H9 (cell line): ENCODE measurements at regions not wholly inside any gene's neighbourhood (a gene's known extent, or its start where the extent isn't known, plus 50 kb on each side); places are given as distances from the start of the nearest gene placed in this dataset.

Source experiments
- DNase-seq: peaks from one replicate; pipeline ENCODE4 v3.0.0-alpha.2; 2017
- H2AFZ ChIP-seq: one replicate; pipeline ENCODE4 v1.6.1; 2013; ENCODE audit warnings: mild to moderate bottlenecking, low read length, control low read depth, moderate library complexity
- H2AK5ac ChIP-seq: 2 replicates; pipeline ENCODE4 v1.6.1; 2013; ENCODE audit warnings: low read length, control low read depth, mixed read lengths; ENCODE audit not compliant: insufficient read length
- H2BK120ac ChIP-seq: one replicate; pipeline ENCODE4 v1.6.1; 2013; ENCODE audit warnings: low read depth, mild to moderate bottlenecking, low read length, control low read depth, inconsistent platforms; ENCODE audit not compliant: poor library complexity, severe bottlenecking
- H2BK12ac ChIP-seq: 2 replicates; pipeline ENCODE4 v1.6.1; 2013; ENCODE audit warnings: low read length, control low read depth, mixed read lengths, low read depth; ENCODE audit not compliant: insufficient read length
- H2BK15ac ChIP-seq: 2 replicates; pipeline ENCODE4 v1.6.1; 2013; ENCODE audit warnings: low read depth, low read length, control low read depth
- H2BK20ac ChIP-seq: one replicate; pipeline ENCODE4 v1.6.1; 2013; ENCODE audit warnings: low read depth, mild to moderate bottlenecking, low read length, control low read depth, inconsistent platforms; ENCODE audit not compliant: poor library complexity, severe bottlenecking
- H2BK5ac ChIP-seq: 2 replicates; pipeline ENCODE4 v1.6.1; 2013; ENCODE audit warnings: low read length, control low read depth, mixed read lengths; ENCODE audit not compliant: insufficient read length
- H3K14ac ChIP-seq: 2 replicates; pipeline ENCODE4 v1.6.1; 2013; ENCODE audit warnings: low read length, control low read depth; ENCODE audit not compliant: insufficient read depth
- H3K18ac ChIP-seq: 2 replicates; pipeline ENCODE4 v1.6.1; 2013; ENCODE audit warnings: low read depth, mild to moderate bottlenecking, mixed read lengths, low read length, control low read depth; ENCODE audit not compliant: insufficient read length
- H3K23ac ChIP-seq: 2 replicates; pipeline ENCODE4 v1.6.1; 2013; ENCODE audit warnings: low read length, control low read depth, mixed read lengths, low read depth; ENCODE audit not compliant: insufficient read length
- H3K23me2 ChIP-seq: 2 replicates; pipeline ENCODE4 v1.6.1; 2013; ENCODE audit warnings: low read depth, mild to moderate bottlenecking, mixed read lengths, low read length, control low read depth; ENCODE audit not compliant: insufficient read length, poor library complexity, severe bottlenecking
- H3K27ac ChIP-seq: 2 replicates; pipeline ENCODE4 v1.5.1; 2013; ENCODE audit warnings: low read length, control low read depth, mixed read lengths, low read depth; ENCODE audit not compliant: insufficient read length
- H3K27me3 ChIP-seq: 2 replicates; pipeline ENCODE4 v1.6.1; 2013; ENCODE audit warnings: low read length, control low read depth, inconsistent platforms; ENCODE audit not compliant: insufficient read depth
- H3K4ac ChIP-seq: 2 replicates; pipeline ENCODE4 v1.6.1; 2013; ENCODE audit warnings: low read depth, mild to moderate bottlenecking, control low read depth, inconsistent platforms, low read length, moderate library complexity
- H3K4me1 ChIP-seq: 2 replicates; pipeline ENCODE4 v1.6.1; 2013; ENCODE audit warnings: low read length, control low read depth, inconsistent platforms; ENCODE audit not compliant: insufficient read depth
- H3K4me2 ChIP-seq: 2 replicates; pipeline ENCODE4 v1.6.1; 2013; ENCODE audit warnings: low read length, control low read depth, mixed read lengths; ENCODE audit not compliant: insufficient read length, insufficient read depth
- H3K56ac ChIP-seq: 2 replicates; pipeline ENCODE4 v1.6.1; 2013; ENCODE audit warnings: low read depth, mild to moderate bottlenecking, mixed read lengths, low read length, control low read depth; ENCODE audit not compliant: insufficient read length
- H3K79me1 ChIP-seq: 2 replicates; pipeline ENCODE4 v1.6.1; 2013; ENCODE audit warnings: low read depth, mild to moderate bottlenecking, moderate library complexity, low read length, control low read depth, inconsistent platforms; ENCODE audit not compliant: insufficient read depth, poor library complexity, severe bottlenecking
- H3K79me2 ChIP-seq: 2 replicates; pipeline ENCODE4 v1.6.1; 2013; ENCODE audit warnings: low read length, control low read depth, inconsistent platforms; ENCODE audit not compliant: insufficient read depth
- H3K9ac ChIP-seq: 2 replicates; pipeline ENCODE4 v1.6.1; 2013; ENCODE audit warnings: low read length, control low read depth, mixed read lengths; ENCODE audit not compliant: insufficient read length; ENCODE audit errors: extremely low read depth
- H3K9me3 ChIP-seq: one replicate; pipeline ENCODE4 v1.6.1; 2013; ENCODE audit warnings: low read depth, low read length, inconsistent platforms; ENCODE audit not compliant: control insufficient read depth
- H3T11ph ChIP-seq: one replicate; pipeline ENCODE4 v1.6.1; 2013; ENCODE audit warnings: mild to moderate bottlenecking, low read length, control low read depth, inconsistent platforms
- H4K20me1 ChIP-seq: one replicate; pipeline ENCODE4 v1.6.1; 2013; ENCODE audit not compliant: control insufficient read depth, insufficient read length, insufficient read depth
- H4K5ac ChIP-seq: 2 replicates; pipeline ENCODE4 v1.6.1; 2013; ENCODE audit warnings: low read depth, mild to moderate bottlenecking, mixed read lengths, low read length, control low read depth; ENCODE audit not compliant: insufficient read length
- H4K8ac ChIP-seq: replicated peaks from 2 replicates; pipeline ENCODE4 v1.6.1; 2013; ENCODE audit warnings: low read length, control low read depth, mixed read lengths, low read depth; ENCODE audit not compliant: insufficient read length
- H4K91ac ChIP-seq: 2 replicates; pipeline ENCODE4 v1.6.1; 2013; ENCODE audit warnings: low read depth, mild to moderate bottlenecking, moderate library complexity, mixed read lengths, low read length, control low read depth; ENCODE audit not compliant: insufficient read length
- H3K27ac Mint-ChIP-seq, 3 experiments: 2 replicates in 2 of 3; 3 replicates in 1 of 3; pipeline ENCODE4 v1.8.0; 2020 to 2021; ENCODE audit warnings: mixed read lengths in 3 of 3, mild to moderate bottlenecking in 1 of 3, moderate library complexity in 1 of 3
- H3K27me3 Mint-ChIP-seq: 2 replicates; pipeline ENCODE4 v1.8.0; 2021; ENCODE audit warnings: low read depth, mild to moderate bottlenecking, moderate library complexity, mixed read lengths
- H3K36me3 Mint-ChIP-seq, 3 experiments: 2 replicates in 2 of 3; 3 replicates in 1 of 3; pipeline ENCODE4 v1.8.0; 2020 to 2021; ENCODE audit warnings: low read depth in 3 of 3, mixed read lengths in 3 of 3; ENCODE audit not compliant: insufficient read depth in 1 of 3
- H3K4me1 Mint-ChIP-seq, 2 experiments: 2 replicates each; pipeline ENCODE4 v1.8.0; 2020; ENCODE audit warnings: mixed read lengths in 2 of 2
- H3K4me3 Mint-ChIP-seq, 2 experiments: 2 replicates in 1 of 2; 3 replicates in 1 of 2; pipeline ENCODE4 v1.8.0; 2020 to 2021; ENCODE audit warnings: mild to moderate bottlenecking in 2 of 2, mixed read lengths in 2 of 2, moderate library complexity in 1 of 2
- H3K9me3 Mint-ChIP-seq, 2 experiments: 2 replicates in 1 of 2; 3 replicates in 1 of 2; pipeline ENCODE4 v1.8.0; 2020; ENCODE audit warnings: mild to moderate bottlenecking in 2 of 2, mixed read lengths in 2 of 2, moderate library complexity in 1 of 2
- CTCF ChIP-seq: fragments of 200-600 bp; sonication (generic); conservative IDR thresholded peaks from 3 replicates; pipeline ENCODE4 v1.8.0; 2021; ENCODE audit warnings: antibody characterized with exemption, mild to moderate bottlenecking
- WGBS: extraction: QIAGEN DNeasy Blood & Tissue Kit; methylation state at CpG from one replicate; pipeline ENCODE4 v1.1.7; 2013; ENCODE audit warnings: missing lambda C conversion rate, low lambda C conversion rate, mixed read lengths; ENCODE audit not compliant: insufficient read length; ENCODE audit errors: extremely low coverage; 5-methylcytosine and 5-hydroxymethylcytosine counted together

DNA sequence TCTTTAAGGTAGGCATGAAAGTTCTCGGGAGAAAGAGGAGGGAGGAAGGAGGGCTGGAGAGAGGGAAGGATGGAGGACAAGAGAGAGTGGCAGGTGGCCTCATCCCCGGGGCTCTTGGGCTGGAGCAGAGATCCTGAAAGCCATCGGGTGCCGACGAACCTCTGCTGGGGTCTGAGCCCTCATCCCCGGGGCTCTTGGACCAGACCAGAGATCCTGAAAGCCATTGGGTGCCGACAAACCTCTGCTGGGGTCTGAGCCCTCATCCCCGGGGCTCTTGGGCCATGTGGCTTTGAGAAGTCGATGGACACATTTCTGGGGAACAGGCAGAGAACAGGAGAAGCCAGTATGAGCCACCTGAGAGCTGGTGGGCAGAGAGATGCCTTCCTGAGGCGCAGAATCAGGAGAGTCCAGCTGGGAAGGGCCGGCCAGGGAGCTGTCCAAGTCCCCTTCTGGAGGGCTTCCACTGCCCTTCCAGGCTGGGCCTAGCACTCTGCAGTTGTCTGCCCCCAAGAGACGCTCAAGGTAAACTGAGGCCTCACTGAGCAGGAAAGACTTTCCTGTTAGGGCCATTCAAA lies 1398.1 kb downstream of the BRD1 start:
- Histone ChIP-seq H2BK12ac (no peak overlapping the region), H3K27ac (no peak overlapping the region), H3K14ac (no peak overlapping the region), H2BK5ac (no peak overlapping the region), H4K5ac (no peak overlapping the region), H4K20me1 (no peaks in the 10 kb centered on the region), H3K23me2 (no peaks in the 10 kb centered on the region), H2BK20ac (no peak overlapping the region), H3K9ac (no peak overlapping the region), H3T11ph (no peak overlapping the region), H3K4ac (no peak overlapping the region), H3K23ac (no peak overlapping the region), H3K18ac (no peak overlapping the region), H3K79me1 (no peaks in the 10 kb centered on the region), H2AK5ac (no peak overlapping the region), H3K56ac (no peak overlapping the region), H3K4me1 (peaks cover 2% of the 10 kb centered on the region; the same call in 1 of the 2 replicates), H4K8ac (no peak overlapping the region), H2AFZ (no peak overlapping the region), H2BK120ac (no peak overlapping the region), H3K79me2 (no peaks in the 10 kb centered on the region), H3K27me3 (no peaks in the 10 kb centered on the region), H4K91ac (no peak overlapping the region), H3K4me2 (no peak overlapping the region), H2BK15ac (no peak overlapping the region), H3K9me3 (no peaks in the 10 kb centered on the region)
- peaks cover 17 to 19% of the 10 kb centered on the region in 2 experiments for H3K4me1 Mint-ChIP-seq
- TF ChIP-seq CTCF, result no peak
- peaks cover 6% of the 10 kb centered on the region for H3K27me3 Mint-ChIP-seq
- DNase-seq, result no peak
- no peaks in the 10 kb centered on the region for H3K36me3 Mint-ChIP-seq
- H3K4me3 Mint-ChIP-seq, result no peak overlapping the region
- no peak overlapping the region for H3K27ac Mint-ChIP-seq
- no peaks in the 10 kb centered on the region for H3K9me3 Mint-ChIP-seq
- WGBS, result no CpG with 5 or more reads among the region's 12 CpGs
